ENCODE measurements at regions not wholly inside any gene's neighbourhood (a gene's known extent, or its start where the extent isn't known, plus 50 kb on each side); places are given as distances from the start of the nearest gene placed in this dataset.

- TF ChIP-seq, protein P1, sequence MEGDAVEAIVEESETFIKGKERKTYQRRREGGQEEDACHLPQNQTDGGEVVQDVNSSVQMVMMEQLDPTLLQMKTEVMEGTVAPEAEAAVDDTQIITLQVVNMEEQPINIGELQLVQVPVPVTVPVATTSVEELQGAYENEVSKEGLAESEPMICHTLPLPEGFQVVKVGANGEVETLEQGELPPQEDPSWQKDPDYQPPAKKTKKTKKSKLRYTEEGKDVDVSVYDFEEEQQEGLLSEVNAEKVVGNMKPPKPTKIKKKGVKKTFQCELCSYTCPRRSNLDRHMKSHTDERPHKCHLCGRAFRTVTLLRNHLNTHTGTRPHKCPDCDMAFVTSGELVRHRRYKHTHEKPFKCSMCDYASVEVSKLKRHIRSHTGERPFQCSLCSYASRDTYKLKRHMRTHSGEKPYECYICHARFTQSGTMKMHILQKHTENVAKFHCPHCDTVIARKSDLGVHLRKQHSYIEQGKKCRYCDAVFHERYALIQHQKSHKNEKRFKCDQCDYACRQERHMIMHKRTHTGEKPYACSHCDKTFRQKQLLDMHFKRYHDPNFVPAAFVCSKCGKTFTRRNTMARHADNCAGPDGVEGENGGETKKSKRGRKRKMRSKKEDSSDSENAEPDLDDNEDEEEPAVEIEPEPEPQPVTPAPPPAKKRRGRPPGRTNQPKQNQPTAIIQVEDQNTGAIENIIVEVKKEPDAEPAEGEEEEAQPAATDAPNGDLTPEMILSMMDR (IDR thresholded peaks at IDR 0.05; ENCODE audit: extremely low read depth in 1 of 2, insufficient read depth in 1 of 2, low read depth in 1 of 2, low read length in 2 of 2), result no peak
- TF ChIP-seq POLR2A (IDR thresholded peaks at IDR 0.05; ENCODE audit: low read depth, low read length) (no peak), POLR2AphosphoS5 (IDR thresholded peaks at IDR 0.05; ENCODE audit: insufficient read depth, low read depth, low read length) (no peak), MYC (IDR thresholded peaks at IDR 0.05; ENCODE audit: low read depth, low read length) (no peak), MAX (IDR thresholded peaks at IDR 0.05; ENCODE audit: insufficient read depth, insufficient read length) (no peak), FOS (IDR thresholded peaks at IDR 0.05; ENCODE audit: borderline replicate concordance, insufficient read depth, low read length) (no peak)
Measured at GRCh38 chr21:20250337-20250736, 747.9 kb upstream of the NCAM2 start.

Measured in endothelial cell of umbilical vein (primary cell).